ENCODE measurements at regions not wholly inside any gene's neighbourhood (a gene's known extent, or its start where the extent isn't known, plus 50 kb on each side); places are given as distances from the start of the nearest gene placed in this dataset.

DNA sequence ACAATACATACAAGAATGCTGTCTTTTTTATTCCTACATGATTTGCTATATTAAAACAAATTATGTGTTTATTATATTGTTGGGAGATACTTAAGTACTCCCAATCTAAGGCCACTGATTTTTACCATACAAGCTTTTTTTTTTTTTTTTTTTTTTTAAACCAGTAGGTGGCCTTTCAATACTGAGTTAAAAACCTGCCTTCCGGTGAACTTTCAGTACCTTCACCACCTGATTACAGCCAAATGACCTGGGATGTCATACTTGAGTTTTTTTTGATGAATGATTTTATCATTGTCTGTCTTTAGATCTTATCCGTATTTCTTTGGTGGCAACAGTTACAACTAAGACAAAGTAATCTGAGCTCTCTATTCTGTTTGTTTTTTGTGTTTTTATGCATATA, 94.0 kb upstream of the FOLH1 start:
- TF ChIP-seq, protein P1, sequence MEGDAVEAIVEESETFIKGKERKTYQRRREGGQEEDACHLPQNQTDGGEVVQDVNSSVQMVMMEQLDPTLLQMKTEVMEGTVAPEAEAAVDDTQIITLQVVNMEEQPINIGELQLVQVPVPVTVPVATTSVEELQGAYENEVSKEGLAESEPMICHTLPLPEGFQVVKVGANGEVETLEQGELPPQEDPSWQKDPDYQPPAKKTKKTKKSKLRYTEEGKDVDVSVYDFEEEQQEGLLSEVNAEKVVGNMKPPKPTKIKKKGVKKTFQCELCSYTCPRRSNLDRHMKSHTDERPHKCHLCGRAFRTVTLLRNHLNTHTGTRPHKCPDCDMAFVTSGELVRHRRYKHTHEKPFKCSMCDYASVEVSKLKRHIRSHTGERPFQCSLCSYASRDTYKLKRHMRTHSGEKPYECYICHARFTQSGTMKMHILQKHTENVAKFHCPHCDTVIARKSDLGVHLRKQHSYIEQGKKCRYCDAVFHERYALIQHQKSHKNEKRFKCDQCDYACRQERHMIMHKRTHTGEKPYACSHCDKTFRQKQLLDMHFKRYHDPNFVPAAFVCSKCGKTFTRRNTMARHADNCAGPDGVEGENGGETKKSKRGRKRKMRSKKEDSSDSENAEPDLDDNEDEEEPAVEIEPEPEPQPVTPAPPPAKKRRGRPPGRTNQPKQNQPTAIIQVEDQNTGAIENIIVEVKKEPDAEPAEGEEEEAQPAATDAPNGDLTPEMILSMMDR (IDR thresholded peaks at IDR 0.05; ENCODE audit: control extremely low read depth in 1 of 3, insufficient read depth in 1 of 3, low read depth in 1 of 3, low read length in 3 of 3) = no peak
- TF ChIP-seq SIN3A (conservative IDR thresholded peaks at IDR 0.05 in 1 of 2, IDR thresholded peaks at IDR 0.05 in 1 of 2; ENCODE audit: low read depth in 1 of 2, low read length in 2 of 2) (no peak), POLR2A (IDR thresholded peaks at IDR 0.05; ENCODE audit: control extremely low read depth in 1 of 2, low read depth in 2 of 2, low read length in 2 of 2) (no peak), SRF (IDR thresholded peaks at IDR 0.05; ENCODE audit: low read depth, low read length) (no peak)

Measured in H1 (cell line).